GM12874 (cell line): ENCODE measurements at regions not wholly inside any gene's neighbourhood (a gene's known extent, or its start where the extent isn't known, plus 50 kb on each side); places are given as distances from the start of the nearest gene placed in this dataset.

ENCODE experiments used
- CTCF ChIP-seq: IDR thresholded peaks from 2 replicates; pipeline ENCODE4 v1.5.1; 2011; ENCODE audit warnings: low read depth, mild to moderate bottlenecking, control low read depth, low read length, moderate library complexity; ENCODE audit not compliant: insufficient read depth

GRCh38 chr5:29944327-29944726, 1249.2 kb upstream of the CDH6 start:
- TF ChIP-seq CTCF = no peak

GRCh38 chr5:29942089-29942488, 1251.4 kb upstream of the CDH6 start:
- TF ChIP-seq CTCF = no peak

GRCh38 chr5:29939988-29940387, 1253.5 kb upstream of the CDH6 start:
- no peak for TF ChIP-seq CTCF

GRCh38 chr5:29935371-29935770, 1258.1 kb upstream of the CDH6 start:
- TF ChIP-seq CTCF = no peak

- no peak for TF ChIP-seq CTCF
These were observed 1263.2 kb upstream of the CDH6 start for GRCh38 chr5:29930316-29930715.

- no peak for TF ChIP-seq CTCF
These were observed 1269.4 kb upstream of the CDH6 start for GRCh38 chr5:29924107-29924506.

GRCh38 chr5:29905626-29906353, 1287.7 kb upstream of the CDH6 start:
- no peak for TF ChIP-seq CTCF
